ENCODE measurements at regions not wholly inside any gene's neighbourhood (a gene's known extent, or its start where the extent isn't known, plus 50 kb on each side); places are given as distances from the start of the nearest gene placed in this dataset.
"Not testable (repeated sequence)": the region's sequence is repeated elsewhere in the genome, so short reads cannot be mapped to it uniquely, and the experiment has no call there.

GRCh38 chr1:149700220-149700619 is 82.3 kb upstream of the FCGR1A start:
- H3K4me3 ChIP-seq (ENCODE audit: low read depth, low read length): not testable (repeated sequence)

- H3K4me3 ChIP-seq (ENCODE audit: low read depth, low read length): not testable (repeated sequence)
These were observed 81.6 kb upstream of the FCGR1A start for GRCh38 chr1:149700677-149701567.

- H3K4me3 ChIP-seq (ENCODE audit: low read depth, low read length): not testable (repeated sequence)
These were observed 74.2 kb upstream of the FCGR1A start for GRCh38 chr1:149708192-149708853.

GRCh38 chr1:149711651-149712050 is 70.8 kb upstream of the FCGR1A start:
- H3K4me3 ChIP-seq (ENCODE audit: low read depth, low read length): peak overlapping the region; percentile 30

- peak overlapping the region; percentile 50 for H3K4me3 ChIP-seq (ENCODE audit: low read depth, low read length)
These were observed 70.2 kb upstream of the FCGR1A start for GRCh38 chr1:149712154-149712927.

- H3K4me3 ChIP-seq (ENCODE audit: low read depth, low read length): not testable (repeated sequence)
These were observed 69.0 kb upstream of the FCGR1A start for GRCh38 chr1:149713513-149713912.

- not testable (repeated sequence) for H3K4me3 ChIP-seq (ENCODE audit: low read depth, low read length)
These were observed 68.5 kb upstream of the FCGR1A start for GRCh38 chr1:149713952-149714351.

- H3K4me3 ChIP-seq (ENCODE audit: low read depth, low read length): not testable (repeated sequence)
These were observed 57.7 kb upstream of the FCGR1A start for GRCh38 chr1:149724618-149725302.

- not testable (repeated sequence) for H3K4me3 ChIP-seq (ENCODE audit: low read depth, low read length)
These were observed 55.8 kb upstream of the FCGR1A start for GRCh38 chr1:149726688-149727087.

- H3K4me3 ChIP-seq (ENCODE audit: low read depth, low read length): not testable (repeated sequence)
These were observed 53.9 kb upstream of the FCGR1A start for GRCh38 chr1:149728598-149728997.

All from iPS-11a (cell line).